PFSK-1 (cell line): ENCODE measurements at regions not wholly inside any gene's neighbourhood (a gene's known extent, or its start where the extent isn't known, plus 50 kb on each side); places are given as distances from the start of the nearest gene placed in this dataset.

Experiments used
- POLR2AphosphoS5 ChIP-seq: IDR thresholded peaks from 2 replicates; pipeline ENCODE4 v1.6.1; 2012; ENCODE audit warnings: low read depth, mild to moderate bottlenecking, control low read depth, low read length, moderate library complexity
- TAF1 ChIP-seq: IDR thresholded peaks from 2 replicates; pipeline ENCODE4 v1.6.1; 2012; ENCODE audit warnings: low read length, control low read depth, borderline replicate concordance; ENCODE audit not compliant: insufficient read depth
- TF ChIP-seq, protein P1 (sequence below), 2 experiments: IDR thresholded peaks; 2 replicates each; pipeline versions ENCODE4 v1.6.1 to v1.8.0; 2011 to 2012; ENCODE audit warnings: low read depth in 2 of 2, low read length in 2 of 2, control low read depth in 1 of 2, inconsistent platforms in 1 of 2, mild to moderate bottlenecking in 1 of 2, moderate library complexity in 1 of 2; ENCODE audit not compliant: insufficient read depth in 1 of 2

- TF ChIP-seq, protein P1, sequence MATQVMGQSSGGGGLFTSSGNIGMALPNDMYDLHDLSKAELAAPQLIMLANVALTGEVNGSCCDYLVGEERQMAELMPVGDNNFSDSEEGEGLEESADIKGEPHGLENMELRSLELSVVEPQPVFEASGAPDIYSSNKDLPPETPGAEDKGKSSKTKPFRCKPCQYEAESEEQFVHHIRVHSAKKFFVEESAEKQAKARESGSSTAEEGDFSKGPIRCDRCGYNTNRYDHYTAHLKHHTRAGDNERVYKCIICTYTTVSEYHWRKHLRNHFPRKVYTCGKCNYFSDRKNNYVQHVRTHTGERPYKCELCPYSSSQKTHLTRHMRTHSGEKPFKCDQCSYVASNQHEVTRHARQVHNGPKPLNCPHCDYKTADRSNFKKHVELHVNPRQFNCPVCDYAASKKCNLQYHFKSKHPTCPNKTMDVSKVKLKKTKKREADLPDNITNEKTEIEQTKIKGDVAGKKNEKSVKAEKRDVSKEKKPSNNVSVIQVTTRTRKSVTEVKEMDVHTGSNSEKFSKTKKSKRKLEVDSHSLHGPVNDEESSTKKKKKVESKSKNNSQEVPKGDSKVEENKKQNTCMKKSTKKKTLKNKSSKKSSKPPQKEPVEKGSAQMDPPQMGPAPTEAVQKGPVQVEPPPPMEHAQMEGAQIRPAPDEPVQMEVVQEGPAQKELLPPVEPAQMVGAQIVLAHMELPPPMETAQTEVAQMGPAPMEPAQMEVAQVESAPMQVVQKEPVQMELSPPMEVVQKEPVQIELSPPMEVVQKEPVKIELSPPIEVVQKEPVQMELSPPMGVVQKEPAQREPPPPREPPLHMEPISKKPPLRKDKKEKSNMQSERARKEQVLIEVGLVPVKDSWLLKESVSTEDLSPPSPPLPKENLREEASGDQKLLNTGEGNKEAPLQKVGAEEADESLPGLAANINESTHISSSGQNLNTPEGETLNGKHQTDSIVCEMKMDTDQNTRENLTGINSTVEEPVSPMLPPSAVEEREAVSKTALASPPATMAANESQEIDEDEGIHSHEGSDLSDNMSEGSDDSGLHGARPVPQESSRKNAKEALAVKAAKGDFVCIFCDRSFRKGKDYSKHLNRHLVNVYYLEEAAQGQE (IDR thresholded peaks at IDR 0.05; ENCODE audit: insufficient read depth in 1 of 2, low read depth in 2 of 2, low read length in 2 of 2): no peak
- TF ChIP-seq POLR2AphosphoS5: no peak
- no peak for TF ChIP-seq TAF1
These were observed 272.9 kb downstream of the NUAK1 start for GRCh38 chr12:105865886-105866285.
